Osteoblast (primary cell): ENCODE measurements at regions not wholly inside any gene's neighbourhood (a gene's known extent, or its start where the extent isn't known, plus 50 kb on each side); places are given as distances from the start of the nearest gene placed in this dataset.

Experiments
- DNase-seq: peaks from one replicate; pipeline ENCODE4 v3.0.0; 2011; ENCODE audit warnings: low spot score, mixed read lengths; ENCODE audit not compliant: insufficient read length; ENCODE audit errors: missing footprints
- H2AFZ ChIP-seq: 2 replicates; pipeline ENCODE4 v1.6.0; 2011; ENCODE audit warnings: mild to moderate bottlenecking, low read length
- H3K27ac ChIP-seq: 2 replicates; pipeline ENCODE4 v1.5.1; 2011; ENCODE audit warnings: mild to moderate bottlenecking, low read depth, low read length, moderate library complexity
- H3K27me3 ChIP-seq: 2 replicates; pipeline ENCODE4 v1.6.0; 2012; ENCODE audit warnings: mild to moderate bottlenecking, control low read depth, inconsistent platforms, low read length, moderate library complexity; ENCODE audit not compliant: insufficient read depth
- H3K36me3 ChIP-seq: 2 replicates; pipeline ENCODE4 v1.5.1; 2011; ENCODE audit warnings: mild to moderate bottlenecking, low read length, control low read depth, moderate library complexity; ENCODE audit not compliant: insufficient read depth
- H3K4me1 ChIP-seq: 2 replicates; pipeline ENCODE4 v1.5.1; 2011; ENCODE audit warnings: mild to moderate bottlenecking, low read length, control low read depth, moderate library complexity; ENCODE audit not compliant: insufficient read depth
- H3K4me2 ChIP-seq: 2 replicates; pipeline ENCODE4 v1.6.0; 2011; ENCODE audit warnings: mild to moderate bottlenecking, low read length; ENCODE audit not compliant: insufficient read depth
- H3K4me3 ChIP-seq: fragments of 200-600 bp; sonication (generic); 3 replicates; pipeline ENCODE4 v1.5.1; 2012; ENCODE audit warnings: mild to moderate bottlenecking, low read length, inconsistent platforms; ENCODE audit not compliant: insufficient read depth
- H3K79me2 ChIP-seq: 2 replicates; pipeline ENCODE4 v1.6.0; 2012; ENCODE audit warnings: mild to moderate bottlenecking, low read length, control low read depth, inconsistent platforms; ENCODE audit not compliant: insufficient read depth
- H3K9me3 ChIP-seq: 2 replicates; pipeline ENCODE4 v1.5.1; 2011; ENCODE audit warnings: low read depth, low read length, control low read depth
- H4K20me1 ChIP-seq: 2 replicates; pipeline ENCODE4 v1.6.0; 2012; ENCODE audit warnings: mild to moderate bottlenecking, low read length, control low read depth; ENCODE audit not compliant: insufficient read depth
- CTCF ChIP-seq: IDR thresholded peaks from 2 replicates; pipeline ENCODE4 v1.5.1; 2011; ENCODE audit warnings: mild to moderate bottlenecking, low read depth, low read length, moderate library complexity; ENCODE audit errors: extremely low read depth

GRCh38 chr10:123472606-123473005, 193.5 kb upstream of the GPR26 start:
- no peaks in the 10 kb centered on the region for H4K20me1 ChIP-seq
- H3K79me2 ChIP-seq = no peaks in the 10 kb centered on the region
- no peak overlapping the region for H3K4me3 ChIP-seq
- no peaks in the 10 kb centered on the region for H3K9me3 ChIP-seq
- no peak overlapping the region for H3K4me2 ChIP-seq
- H2AFZ ChIP-seq = no peak overlapping the region
- no peak for DNase-seq
- no peaks in the 10 kb centered on the region for H3K36me3 ChIP-seq
- H3K27me3 ChIP-seq = no peaks in the 10 kb centered on the region
- H3K4me1 ChIP-seq = no peaks in the 10 kb centered on the region
- TF ChIP-seq CTCF = no peak
- no peak overlapping the region for H3K27ac ChIP-seq

- Histone ChIP-seq H2AFZ (no peak overlapping the region), H3K27me3 (no peaks in the 10 kb centered on the region), H3K4me3 (no peak overlapping the region), H3K36me3 (no peaks in the 10 kb centered on the region), H4K20me1 (no peaks in the 10 kb centered on the region), H3K9me3 (no peaks in the 10 kb centered on the region), H3K27ac (no peak overlapping the region), H3K79me2 (no peaks in the 10 kb centered on the region), H3K4me1 (no peaks in the 10 kb centered on the region), H3K4me2 (no peak overlapping the region)
- TF ChIP-seq CTCF = no peak
- DNase-seq = no peak
These were observed 191.5 kb upstream of the GPR26 start for GRCh38 chr10:123474700-123475099.

GRCh38 chr10:123475466-123475865, 190.7 kb upstream of the GPR26 start:
- Histone ChIP-seq H4K20me1 (no peaks in the 10 kb centered on the region), H3K4me1 (no peaks in the 10 kb centered on the region), H3K27me3 (no peaks in the 10 kb centered on the region), H3K4me3 (no peak overlapping the region), H2AFZ (no peak overlapping the region), H3K4me2 (no peak overlapping the region), H3K27ac (no peak overlapping the region), H3K36me3 (no peaks in the 10 kb centered on the region), H3K9me3 (no peaks in the 10 kb centered on the region), H3K79me2 (no peaks in the 10 kb centered on the region)
- TF ChIP-seq CTCF = no peak
- DNase-seq = no peak

- H3K4me3 ChIP-seq = no peak overlapping the region
- no peaks in the 10 kb centered on the region for H3K9me3 ChIP-seq
- no peak overlapping the region for H3K27ac ChIP-seq
- H4K20me1 ChIP-seq = no peaks in the 10 kb centered on the region
- no peaks in the 10 kb centered on the region for H3K36me3 ChIP-seq
- no peak for DNase-seq
- TF ChIP-seq CTCF = no peak
- H2AFZ ChIP-seq = no peak overlapping the region
- H3K4me2 ChIP-seq = no peak overlapping the region
- H3K27me3 ChIP-seq = no peaks in the 10 kb centered on the region
- H3K4me1 ChIP-seq = no peaks in the 10 kb centered on the region
- H3K79me2 ChIP-seq = no peaks in the 10 kb centered on the region
These were observed 188.0 kb upstream of the GPR26 start for GRCh38 chr10:123478116-123478515.
